GM21423 (cell line): ENCODE measurements at regions not wholly inside any gene's neighbourhood (a gene's known extent, or its start where the extent isn't known, plus 50 kb on each side); places are given as distances from the start of the nearest gene placed in this dataset.

Source experiments
- ATAC-seq: cut with Tn5 transposase; IDR thresholded peaks from one replicate; pipeline ENCODE4 v1.9.1; 2021; ENCODE audit warnings: mild to moderate bottlenecking, moderate library complexity; ENCODE audit not compliant: unreplicated experiment

DNA sequence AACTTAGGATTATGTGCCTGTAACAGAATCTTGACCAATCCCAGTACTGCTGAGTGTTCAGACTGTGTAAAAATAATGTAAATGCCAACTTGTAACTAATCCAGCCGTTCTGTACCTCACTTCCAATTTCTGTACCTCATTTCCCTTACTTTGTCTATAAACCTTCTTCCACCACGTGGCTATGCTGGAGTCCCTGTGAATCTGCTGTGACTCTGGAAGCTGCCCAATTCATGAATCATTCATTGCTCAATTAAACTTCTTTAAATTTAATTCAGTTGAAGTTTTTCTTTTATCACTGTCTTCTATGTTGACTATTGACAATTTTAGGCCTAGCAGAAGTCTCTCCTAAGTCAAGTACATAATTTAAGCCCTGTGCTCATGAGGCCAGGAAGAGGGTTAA, 215.3 kb upstream of the RHOBTB1 start:
- no peak for ATAC-seq

DNA sequence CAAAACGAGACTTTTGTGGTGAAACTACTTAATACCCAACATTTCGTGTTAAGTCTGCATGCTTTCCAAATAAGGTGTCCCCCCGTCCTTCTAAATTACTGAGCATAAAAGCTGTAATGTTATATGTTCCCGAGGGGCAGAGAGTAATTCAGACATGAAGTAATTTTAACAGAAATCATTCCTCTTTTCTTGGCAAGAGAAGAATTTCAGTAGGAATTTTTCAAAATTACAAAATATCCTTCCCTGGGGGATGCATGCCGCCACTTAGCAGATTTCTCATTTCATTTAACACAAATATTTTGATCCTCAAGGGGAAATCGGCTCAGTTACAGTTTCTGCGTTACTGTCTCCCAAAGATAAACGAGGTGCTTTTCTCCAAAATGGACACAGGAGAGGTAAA, 213.2 kb upstream of the RHOBTB1 start:
- ATAC-seq = no peak

DNA sequence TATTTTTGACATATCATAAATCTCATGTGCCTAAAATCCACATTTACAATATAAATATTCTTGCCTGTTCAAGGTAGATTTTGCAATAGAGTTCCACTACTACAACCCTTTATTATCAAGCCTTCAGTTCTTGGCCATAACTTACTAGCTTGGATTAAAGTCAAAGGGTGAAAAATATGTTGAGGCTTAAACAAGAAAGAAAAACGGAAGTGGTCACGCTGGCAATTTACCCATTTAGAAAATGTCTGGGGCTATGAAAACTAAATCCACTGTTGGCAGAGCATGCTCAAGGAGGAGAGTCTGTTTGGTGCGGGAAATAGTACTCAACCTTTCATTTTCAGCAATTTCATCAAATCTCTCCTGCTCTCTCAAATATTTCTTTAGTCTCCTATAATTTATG, 209.8 kb upstream of the RHOBTB1 start:
- no peak for ATAC-seq

DNA sequence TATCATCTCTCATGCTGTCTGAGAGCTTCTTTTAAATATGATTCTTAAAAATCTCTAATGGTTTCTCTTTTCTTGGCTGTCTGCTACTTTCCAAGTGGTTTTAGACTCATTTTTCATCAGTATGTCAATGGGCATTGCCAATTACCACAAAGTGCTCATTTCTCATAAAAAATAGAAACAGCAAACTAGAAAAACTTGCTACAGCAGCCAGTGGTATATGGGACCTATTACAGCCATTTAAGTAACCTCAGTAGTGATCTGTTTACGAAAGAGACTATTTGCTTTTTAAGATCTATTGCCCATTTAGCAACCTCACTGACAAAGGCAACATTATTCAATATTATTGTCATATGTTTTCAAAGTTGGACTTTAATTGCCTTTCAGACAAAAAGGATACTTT, 207.1 kb upstream of the RHOBTB1 start:
- ATAC-seq = no peak

DNA sequence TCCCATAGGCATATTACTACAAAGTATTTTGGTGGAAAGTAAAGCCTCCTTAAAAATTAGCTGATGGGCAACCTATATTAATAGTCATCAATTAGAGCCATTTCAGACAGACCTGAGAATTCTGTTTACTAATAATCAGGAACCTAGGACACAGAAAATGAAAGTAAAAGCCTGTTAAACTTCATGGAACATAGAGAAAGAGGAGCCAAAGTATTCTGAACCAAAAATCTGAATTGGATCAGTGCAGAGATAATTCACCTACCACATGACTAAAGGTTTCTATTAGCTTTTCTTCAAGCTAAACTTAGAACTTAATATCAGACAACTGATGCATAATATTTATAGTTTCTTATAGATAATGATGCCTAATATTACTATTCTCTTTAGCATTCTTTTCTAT, 204.5 kb upstream of the RHOBTB1 start:
- no peak for ATAC-seq

DNA sequence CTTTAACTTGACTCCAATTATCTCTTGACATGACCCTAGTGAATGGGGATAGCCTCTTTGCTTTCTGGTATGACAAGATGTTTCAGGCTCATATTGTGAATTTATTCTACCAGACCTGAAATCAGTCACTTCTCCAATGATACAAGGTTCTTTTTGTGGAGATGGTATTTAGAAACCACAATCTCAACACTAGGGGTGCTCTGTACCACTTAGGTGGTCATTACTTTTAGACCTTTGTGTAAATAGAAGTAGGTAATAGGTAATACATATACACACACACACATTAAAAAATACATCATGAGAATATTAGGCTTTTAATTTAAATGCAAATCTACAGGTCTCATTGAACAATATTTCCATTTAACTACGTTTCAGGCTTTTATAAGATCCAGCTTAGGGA, 199.0 kb upstream of the RHOBTB1 start:
- ATAC-seq = no peak

DNA sequence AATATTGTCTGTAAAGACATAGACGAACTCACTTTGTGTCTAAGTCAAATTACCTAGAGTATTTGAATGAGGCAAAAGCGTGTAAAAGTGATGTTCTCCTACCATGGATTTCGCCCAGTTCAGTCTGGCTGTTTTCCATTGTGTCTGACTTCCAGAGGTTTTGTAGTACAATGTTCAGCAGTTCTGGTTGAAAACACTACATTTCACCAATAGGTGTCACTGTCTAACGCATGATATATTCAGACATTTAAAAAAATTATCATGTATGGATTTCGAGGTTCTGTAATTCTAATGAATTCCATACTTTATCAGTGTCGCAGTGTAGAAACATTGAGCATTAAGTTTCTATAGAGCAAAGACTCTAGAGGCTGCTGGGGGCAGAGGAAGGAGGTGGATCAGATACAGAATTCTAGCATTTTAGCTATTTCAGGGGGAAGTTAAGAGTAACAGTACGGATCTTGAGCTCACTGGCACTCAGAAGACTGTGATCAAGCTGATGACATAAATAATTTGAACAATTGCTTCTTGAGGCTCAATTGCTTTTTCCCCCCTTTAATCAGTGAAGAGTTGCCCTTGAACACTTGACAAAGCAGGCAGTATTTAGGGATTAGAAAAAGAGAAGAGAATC, 196.9 kb upstream of the RHOBTB1 start:
- ATAC-seq = no peak

DNA sequence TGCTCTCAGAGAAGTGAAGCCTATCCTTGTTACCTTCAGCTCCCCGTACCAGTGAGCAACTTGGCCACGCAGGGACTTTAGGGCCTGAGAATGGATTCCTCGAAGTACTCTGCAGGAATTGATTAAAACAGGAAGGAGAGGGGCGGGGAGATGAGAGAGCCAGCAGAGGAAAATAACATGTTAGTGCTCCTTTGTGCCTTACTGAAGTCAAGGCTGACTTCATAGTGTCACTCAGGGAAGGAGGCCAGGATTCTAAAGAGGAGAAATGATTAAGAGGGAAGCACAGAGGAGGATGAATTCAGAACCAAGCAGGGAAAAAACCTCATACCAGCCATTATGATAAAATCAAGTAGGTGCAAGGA, 195.6 kb upstream of the RHOBTB1 start:
- no peak for ATAC-seq

DNA sequence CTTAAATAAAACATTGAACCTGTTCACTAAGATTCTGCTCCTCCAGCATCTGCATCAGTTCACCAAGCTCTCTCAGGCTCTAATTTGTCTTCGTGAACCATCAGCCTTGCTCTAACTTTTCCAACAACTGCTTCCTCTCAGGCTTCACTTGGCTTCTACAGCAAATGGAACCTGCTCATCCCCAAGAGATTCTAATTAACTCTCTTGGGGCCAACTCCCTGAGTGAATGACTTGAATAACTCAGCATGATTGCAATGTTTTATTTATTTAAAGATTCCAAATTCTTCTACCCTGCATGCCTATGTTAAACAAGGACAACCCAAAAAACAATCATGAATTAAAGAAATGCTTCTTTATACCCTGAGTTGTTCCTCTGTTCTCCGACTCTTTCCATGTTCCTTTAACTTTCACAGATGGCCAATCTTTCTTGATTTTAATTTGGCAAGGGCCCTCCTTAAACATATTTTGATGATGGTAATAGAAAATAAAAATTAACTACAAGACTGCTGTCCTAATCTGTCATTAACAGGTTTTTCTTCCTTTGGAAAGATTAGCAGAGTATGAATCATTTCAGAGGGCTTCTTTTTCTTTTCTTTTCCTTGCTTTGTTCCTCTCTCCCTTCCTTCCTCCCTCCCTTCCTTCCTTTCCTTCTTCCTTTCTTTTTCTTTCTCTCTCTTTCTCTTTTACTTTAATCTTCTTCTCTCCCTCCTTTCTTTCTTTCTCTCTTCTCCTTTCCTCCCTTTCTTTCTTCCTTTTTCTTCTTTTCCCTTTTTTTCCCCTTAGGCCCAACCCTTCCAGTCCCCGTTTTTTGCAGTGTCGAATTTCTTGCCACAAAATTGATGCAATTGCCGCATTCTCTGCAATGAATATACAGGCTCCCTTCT, 195.0 kb upstream of the RHOBTB1 start:
- no peak for ATAC-seq

DNA sequence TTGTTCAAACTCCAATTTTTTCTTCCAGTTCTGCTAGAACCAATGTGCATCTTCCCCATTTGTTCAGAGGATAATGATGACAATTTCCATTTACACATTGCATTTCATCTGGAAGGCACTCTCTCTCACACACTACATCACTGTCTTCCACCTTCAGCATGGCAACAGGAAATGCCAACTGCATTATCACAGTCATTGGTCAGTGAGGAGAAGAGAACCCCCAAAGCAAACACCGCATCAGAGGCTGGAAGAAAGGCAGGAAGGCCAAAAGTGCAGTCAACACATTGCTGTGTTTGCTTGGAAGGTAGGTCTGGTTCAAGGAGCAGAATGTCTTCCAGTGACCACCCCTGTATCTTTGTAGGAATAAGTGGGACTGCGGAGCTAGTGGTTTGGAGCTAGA, 192.2 kb upstream of the RHOBTB1 start:
- no peak for ATAC-seq

DNA sequence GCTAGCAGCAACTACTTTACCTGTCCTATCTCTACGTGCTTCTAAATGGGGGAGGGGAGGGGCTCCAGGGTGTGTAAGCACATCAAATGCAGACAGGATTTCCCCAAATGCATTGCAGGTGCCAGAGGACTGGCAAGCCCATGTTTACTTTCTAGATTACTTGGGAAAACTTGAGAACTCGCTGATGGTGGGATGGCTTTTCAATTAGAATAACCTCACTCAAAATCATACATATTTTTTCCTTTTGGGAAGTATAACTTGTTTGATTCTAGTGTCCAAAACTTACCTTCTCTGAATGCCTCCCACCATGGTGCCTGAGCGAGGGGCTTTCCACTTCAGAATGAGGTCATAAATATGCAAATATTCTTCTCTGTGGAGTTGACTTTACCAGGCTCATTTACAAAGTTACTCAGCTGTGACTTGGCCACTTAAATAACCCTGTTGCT, 191.3 kb upstream of the RHOBTB1 start:
- peak; percentile 93 for ATAC-seq

DNA sequence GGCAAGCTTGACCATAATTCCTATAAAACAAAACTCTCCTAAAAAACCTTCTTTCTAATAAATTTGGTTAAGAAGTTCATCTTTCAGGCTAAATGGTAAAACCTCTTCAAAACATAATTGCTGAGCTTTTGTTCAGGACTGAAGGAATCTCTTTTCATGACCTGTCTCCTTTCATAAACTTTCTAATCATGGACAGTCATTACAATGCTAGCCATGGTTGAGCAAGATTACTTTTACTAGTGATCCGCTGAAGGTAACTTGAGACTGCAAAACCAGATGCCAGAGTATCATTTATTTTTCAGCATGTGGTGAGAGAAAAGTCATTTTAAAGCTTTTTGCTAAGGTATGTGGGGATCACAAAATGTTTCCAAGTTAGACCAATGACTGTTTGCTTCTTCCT, 186.4 kb upstream of the RHOBTB1 start:
- ATAC-seq = no peak

DNA sequence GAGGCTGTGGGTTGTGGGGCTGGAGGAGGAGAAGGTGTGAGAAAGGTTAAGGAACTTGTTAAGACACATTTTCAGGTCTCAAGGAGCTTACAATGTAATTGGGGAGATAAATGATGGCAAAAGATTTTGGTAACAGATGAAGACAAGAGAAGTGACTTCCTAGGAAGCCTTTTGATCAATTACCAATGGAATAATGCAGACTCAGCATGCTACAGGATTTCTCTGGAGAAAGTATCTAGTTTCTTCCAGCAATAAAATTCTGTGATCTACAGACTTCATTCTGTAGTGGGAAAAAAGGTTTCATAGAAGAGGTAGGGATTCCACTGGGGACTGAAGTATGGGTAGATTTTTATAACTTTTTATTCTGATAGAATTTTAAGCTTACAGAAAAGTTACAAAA, 184.2 kb upstream of the RHOBTB1 start:
- ATAC-seq = no peak

DNA sequence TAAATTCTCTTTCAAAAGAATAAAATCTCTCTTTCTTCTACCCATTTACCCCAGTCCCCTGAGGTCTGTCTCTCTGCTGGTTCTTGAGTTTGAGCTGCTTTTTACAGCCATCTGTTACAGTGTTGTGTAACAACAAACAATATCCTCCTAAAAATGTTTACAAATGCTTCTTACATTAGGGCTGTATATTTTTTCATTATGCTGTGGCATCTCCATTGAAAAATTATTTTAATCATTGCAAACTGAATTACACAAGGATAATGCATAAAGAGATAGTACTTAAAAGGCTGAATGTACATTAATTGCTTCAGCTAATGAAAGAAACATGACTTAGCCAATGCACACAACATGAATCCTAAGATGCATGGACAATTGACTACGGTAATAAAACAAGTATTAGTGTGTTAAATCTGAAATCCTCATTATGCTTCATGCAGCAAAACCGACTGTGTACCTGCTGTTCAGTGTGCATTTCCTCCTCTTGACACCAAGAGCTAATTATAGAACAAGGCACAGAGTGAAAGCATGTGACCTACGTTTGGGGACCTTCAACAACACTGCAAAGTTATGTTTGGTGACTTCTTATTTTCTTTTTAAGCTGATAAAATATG, 181.7 kb upstream of the RHOBTB1 start:
- peak; percentile 81 for ATAC-seq

DNA sequence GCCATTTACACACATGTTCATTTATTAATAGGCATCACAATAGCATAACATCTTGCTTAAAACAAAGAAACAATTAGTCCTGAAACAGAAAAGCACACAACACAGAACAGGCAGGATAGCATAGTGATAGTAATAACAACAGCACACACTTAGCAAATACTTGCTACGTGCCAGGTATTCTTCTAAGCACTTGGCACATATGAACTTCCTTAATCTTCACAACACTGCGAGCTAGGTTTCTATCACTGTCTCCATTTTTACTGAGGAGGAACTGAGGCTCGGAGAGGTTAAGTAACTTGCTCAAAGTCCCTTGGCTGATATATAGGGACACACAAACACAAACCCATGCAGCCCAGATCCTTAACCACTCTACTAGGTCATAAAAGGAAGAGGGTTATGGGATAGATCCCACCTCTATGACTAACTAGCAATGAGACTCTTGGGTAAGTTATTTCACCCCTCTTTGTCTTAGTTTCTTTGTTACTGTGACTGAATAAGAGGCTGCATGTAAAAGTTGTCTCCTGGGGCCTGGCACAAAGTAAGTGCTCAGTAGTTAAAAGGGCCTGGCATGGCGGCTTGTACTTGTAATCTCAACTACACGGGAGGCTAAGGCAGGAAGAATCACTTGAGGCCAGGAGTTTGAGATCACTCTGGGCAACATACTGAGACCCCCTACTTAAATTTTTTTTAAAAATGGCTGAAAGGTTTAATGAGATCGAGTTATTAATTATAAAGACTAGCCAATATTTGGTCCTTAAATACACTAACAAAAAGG, 181.0 kb upstream of the RHOBTB1 start:
- no peak for ATAC-seq

DNA sequence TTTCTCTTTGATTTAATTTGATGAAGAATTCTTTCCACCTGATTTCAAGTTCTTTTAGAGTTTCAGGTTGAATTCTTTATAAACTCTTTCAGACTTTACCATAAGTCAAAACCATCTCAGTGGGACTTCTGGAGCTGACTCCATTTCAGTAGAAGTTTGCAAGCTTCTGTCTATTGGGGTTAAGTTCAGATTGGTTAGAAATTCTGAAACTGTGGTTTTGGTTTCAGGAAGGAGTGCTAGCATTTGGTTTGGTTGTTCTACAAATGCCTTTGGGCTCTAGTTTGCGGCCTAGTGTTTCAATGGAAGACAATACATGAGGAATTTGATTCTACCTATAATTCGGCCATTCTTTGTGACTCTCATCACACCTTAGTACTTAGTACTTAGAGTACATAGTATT, 176.8 kb upstream of the RHOBTB1 start:
- peak; percentile 65 for ATAC-seq

DNA sequence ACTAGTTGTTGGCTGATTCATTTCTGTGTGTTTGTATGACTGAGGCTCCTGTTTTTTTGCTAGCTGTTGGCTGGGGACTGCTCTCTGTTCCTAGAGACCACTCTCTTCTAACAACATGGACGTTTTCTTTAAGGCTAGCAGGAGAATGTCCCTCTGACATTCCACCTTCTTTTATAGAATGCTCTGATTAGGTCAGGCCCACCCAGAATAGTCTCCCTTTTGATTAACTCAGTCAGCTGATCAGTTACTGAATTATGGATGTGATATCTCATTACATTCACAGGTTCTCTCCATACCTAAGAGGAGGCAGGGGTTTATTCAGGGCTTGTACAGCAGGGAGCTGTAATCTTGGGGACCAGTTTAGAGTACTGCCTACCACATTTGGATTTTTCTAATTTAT, 175.6 kb upstream of the RHOBTB1 start:
- no peak for ATAC-seq

DNA sequence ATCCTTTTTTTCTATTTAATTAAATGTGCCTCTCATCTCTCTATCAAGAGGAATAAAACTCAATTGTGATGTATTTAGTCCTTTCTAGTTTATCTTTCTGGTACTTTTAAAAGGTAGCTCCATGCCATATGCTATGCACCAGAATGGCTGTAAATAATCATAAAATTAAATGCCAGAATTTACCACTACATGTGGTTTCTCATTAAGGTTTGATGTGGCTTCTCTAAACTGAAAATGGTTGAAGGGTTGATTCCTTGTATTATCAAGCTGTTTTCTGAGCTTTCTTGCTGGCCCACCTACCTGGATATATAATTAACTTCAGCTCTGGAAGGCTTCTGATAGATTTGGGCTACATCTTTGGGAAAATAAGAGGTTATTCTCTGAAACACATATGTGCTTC, 171.9 kb upstream of the RHOBTB1 start:
- ATAC-seq = no peak

DNA sequence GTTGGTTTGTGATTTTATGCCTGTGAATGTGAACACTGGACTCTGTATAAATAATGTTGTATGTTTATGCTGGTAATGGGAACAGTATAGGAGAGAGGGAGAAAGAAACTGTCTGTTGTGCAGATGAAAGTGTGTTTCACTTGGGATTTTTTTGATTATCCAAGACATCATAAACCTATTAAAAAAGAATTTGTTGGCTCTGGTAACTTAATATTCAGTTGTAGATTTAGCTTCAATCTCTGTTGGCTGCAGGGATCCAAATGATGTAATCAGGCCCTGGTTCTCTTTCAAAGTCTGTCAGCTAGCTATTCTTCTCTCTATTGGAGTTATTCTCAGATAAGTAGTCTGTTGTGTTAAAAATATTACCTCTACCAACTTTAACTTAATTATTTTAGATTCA, 168.8 kb upstream of the RHOBTB1 start:
- no peak for ATAC-seq

DNA sequence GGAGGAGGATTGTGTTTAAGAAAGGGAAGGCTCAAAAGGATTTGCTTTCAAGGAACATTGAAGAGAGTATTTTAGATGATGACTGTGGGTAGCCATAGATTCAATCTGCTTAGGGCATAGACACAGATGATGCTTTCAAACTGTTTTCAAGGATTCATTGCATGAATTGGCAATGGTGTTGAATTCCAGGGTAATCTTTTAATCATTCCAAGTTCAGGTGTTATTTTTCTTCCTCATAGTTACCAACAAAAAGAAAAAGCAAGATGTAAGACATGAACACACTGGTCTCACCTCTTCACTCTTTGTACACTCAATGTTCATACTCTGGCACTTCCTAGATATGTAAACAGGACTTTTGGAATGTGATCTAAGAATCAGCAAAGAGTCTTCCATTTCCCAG, 167.0 kb upstream of the RHOBTB1 start:
- no peak for ATAC-seq

DNA sequence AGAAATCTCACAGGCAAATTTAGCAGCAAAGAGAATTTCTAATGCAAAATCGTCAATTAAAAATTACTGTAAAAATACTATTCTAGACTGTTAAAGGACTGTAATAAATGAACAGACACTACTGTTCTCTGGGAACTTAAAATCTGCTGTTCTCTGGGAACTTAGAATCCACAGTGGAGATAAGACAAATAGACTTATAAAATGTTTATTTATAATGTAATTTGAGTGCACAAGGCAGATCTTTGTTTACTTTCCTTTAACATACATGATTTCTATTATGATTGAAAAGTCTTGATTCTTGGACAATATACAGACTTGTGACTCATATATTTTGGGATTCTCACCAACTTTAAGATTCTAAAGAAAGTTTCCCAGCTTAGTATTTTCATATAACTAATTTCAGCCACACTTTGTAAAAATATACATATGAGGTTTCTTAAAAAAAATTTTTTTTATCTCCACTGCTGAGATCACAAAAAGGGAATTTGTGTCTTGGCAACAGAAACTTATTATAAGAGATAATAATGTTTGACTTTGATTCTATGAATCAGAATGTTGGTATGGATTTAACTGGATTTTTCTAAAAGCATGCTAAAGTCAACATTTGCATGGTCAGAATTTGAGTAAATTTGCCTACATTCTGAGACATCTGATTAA, 166.3 kb upstream of the RHOBTB1 start:
- ATAC-seq = no peak
